ENCODE measurements at regions not wholly inside any gene's neighbourhood (a gene's known extent, or its start where the extent isn't known, plus 50 kb on each side); places are given as distances from the start of the nearest gene placed in this dataset.
"Not testable (repeated sequence)": the region's sequence is repeated elsewhere in the genome, so short reads cannot be mapped to it uniquely, and the experiment has no call there.

GRCh38 chr14:88929656-88930436 is 105.4 kb downstream of the TTC8 start:
- no peak for DNase-seq

GRCh38 chr14:88931321-88932110 is 107.1 kb downstream of the TTC8 start:
- DNase-seq: no peak

- no peak for DNase-seq
Measured at GRCh38 chr14:88933191-88933590, 108.7 kb downstream of the TTC8 start.

- DNase-seq: no peak
Measured at GRCh38 chr14:88934351-88934806, 109.9 kb downstream of the TTC8 start.

- no peak for DNase-seq
Measured at GRCh38 chr14:88935083-88935482, 110.6 kb downstream of the TTC8 start.

- DNase-seq: no peak
Measured at GRCh38 chr14:88937706-88938105, 113.3 kb downstream of the TTC8 start.

GRCh38 chr14:88940671-88941070 is 116.2 kb downstream of the TTC8 start:
- DNase-seq: no peak

- DNase-seq: no peak
Measured at GRCh38 chr14:88941414-88941813, 117.0 kb downstream of the TTC8 start.

GRCh38 chr14:88947646-88948598 is 123.5 kb downstream of the TTC8 start:
- DNase-seq: no peak

- DNase-seq: no peak
Measured at GRCh38 chr14:88950069-88950468, 125.6 kb downstream of the TTC8 start.

- no peak for DNase-seq
Measured at GRCh38 chr14:88951370-88951769, 126.9 kb downstream of the TTC8 start.

GRCh38 chr14:88952901-88953300 is 128.4 kb downstream of the TTC8 start:
- DNase-seq: no peak

- DNase-seq: no peak
Measured at GRCh38 chr14:88955455-88955854, 131.0 kb downstream of the TTC8 start.

GRCh38 chr14:88960496-88960895 is 136.0 kb downstream of the TTC8 start:
- no peak for DNase-seq

GRCh38 chr14:88961214-88961613 is 136.8 kb downstream of the TTC8 start:
- DNase-seq: no peak

- DNase-seq: no peak
Measured at GRCh38 chr14:88962356-88962755, 137.9 kb downstream of the TTC8 start.

GRCh38 chr14:88967299-88967698 is 142.8 kb downstream of the TTC8 start:
- DNase-seq: no peak

GRCh38 chr14:88975043-88975830 is 150.8 kb downstream of the TTC8 start:
- DNase-seq: no peak

GRCh38 chr14:88975926-88976325 is 151.5 kb downstream of the TTC8 start:
- DNase-seq: no peak

GRCh38 chr14:88980907-88981306 is 156.5 kb downstream of the TTC8 start:
- DNase-seq: not testable (repeated sequence)

GRCh38 chr14:88981948-88982347 is 157.5 kb downstream of the TTC8 start:
- DNase-seq: no peak

GRCh38 chr14:88983755-88984154 is 159.3 kb downstream of the TTC8 start:
- DNase-seq: no peak

Data from AML-193 (cell line).